ENCODE measurements at regions not wholly inside any gene's neighbourhood (a gene's known extent, or its start where the extent isn't known, plus 50 kb on each side); places are given as distances from the start of the nearest gene placed in this dataset.

GRCh38 chr13:106433066-106433465, 102.4 kb downstream of the EFNB2 start:
- 56 to 58% methylated on average over 2 of the region's 2 CpGs for WGBS, 2 donors
- intact Hi-C loops (cut with DNase I) = no loop called here

DNA sequence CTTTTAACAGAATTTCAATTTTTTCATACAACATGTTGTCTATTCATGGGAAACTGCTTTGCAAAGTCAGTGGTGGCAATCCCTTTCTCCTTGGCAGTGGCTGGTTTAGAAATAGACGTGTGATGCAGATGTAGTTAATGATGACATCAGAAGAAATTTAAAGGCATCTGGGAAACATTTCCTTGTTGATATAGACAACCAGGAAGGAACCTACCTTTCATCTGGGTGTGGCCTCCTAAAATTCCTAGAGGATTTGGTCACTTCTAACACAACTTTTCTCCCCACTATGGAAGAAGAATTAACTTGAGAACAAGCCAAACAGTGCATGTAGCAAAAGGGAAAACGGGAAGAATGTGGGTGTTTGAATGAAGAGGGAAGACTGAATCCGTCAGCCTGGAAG, 102.8 kb downstream of the EFNB2 start:
- ATAC-seq = no peak
- H3K27ac ChIP-seq = no peak overlapping the region
- no peaks in the 10 kb centered on the region for H3K4me1 ChIP-seq
- WGBS, 2 donors = 67 to 72% methylated on average over 3 of the region's 3 CpGs
- no peaks in the 10 kb centered on the region for H3K36me3 ChIP-seq
- TF ChIP-seq, protein P1, sequence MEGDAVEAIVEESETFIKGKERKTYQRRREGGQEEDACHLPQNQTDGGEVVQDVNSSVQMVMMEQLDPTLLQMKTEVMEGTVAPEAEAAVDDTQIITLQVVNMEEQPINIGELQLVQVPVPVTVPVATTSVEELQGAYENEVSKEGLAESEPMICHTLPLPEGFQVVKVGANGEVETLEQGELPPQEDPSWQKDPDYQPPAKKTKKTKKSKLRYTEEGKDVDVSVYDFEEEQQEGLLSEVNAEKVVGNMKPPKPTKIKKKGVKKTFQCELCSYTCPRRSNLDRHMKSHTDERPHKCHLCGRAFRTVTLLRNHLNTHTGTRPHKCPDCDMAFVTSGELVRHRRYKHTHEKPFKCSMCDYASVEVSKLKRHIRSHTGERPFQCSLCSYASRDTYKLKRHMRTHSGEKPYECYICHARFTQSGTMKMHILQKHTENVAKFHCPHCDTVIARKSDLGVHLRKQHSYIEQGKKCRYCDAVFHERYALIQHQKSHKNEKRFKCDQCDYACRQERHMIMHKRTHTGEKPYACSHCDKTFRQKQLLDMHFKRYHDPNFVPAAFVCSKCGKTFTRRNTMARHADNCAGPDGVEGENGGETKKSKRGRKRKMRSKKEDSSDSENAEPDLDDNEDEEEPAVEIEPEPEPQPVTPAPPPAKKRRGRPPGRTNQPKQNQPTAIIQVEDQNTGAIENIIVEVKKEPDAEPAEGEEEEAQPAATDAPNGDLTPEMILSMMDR (IDR thresholded peaks at IDR 0.05) = no peak
- H3K9me3 ChIP-seq = no peaks in the 10 kb centered on the region
- DNase-seq = no peak
- no peak overlapping the region for H3K4me3 ChIP-seq
- intact Hi-C loops (cut with DNase I) = no loop called here
- no peaks in the 10 kb centered on the region for H3K27me3 ChIP-seq

More at GRCh38 chr13:106433066-106433465, 102.4 kb downstream of the EFNB2 start:
- Histone ChIP-seq H3K4me3 (no peak overlapping the region), H3K36me3 (no peaks in the 10 kb centered on the region), H3K4me1 (no peaks in the 10 kb centered on the region), H3K9me3 (no peaks in the 10 kb centered on the region), H3K27me3 (no peaks in the 10 kb centered on the region), H3K27ac (no peak overlapping the region)
- no peak for ATAC-seq
- TF ChIP-seq, protein P1 (IDR thresholded peaks at IDR 0.05) = no peak
- DNase-seq = no peak

DNA sequence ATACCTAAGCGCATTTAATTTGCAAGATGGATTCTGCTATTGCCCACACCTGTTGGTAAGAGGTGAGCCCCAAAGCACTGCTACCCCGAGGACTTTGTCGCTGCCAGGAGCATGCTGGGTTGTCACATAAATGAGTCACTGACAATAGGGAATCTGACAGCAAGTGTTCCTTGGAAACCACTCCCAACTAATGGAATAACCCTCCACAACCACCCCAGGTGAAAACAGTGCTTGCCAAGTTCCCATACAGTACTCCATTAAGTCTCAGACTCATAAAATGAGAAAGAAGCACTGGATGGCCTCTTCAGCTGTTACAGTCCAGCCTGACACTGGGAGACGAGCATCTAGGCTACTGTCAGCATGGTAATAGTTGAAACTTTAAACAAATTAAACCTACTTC, 108.6 kb downstream of the EFNB2 start:
- ATAC-seq = no peak
- intact Hi-C loops (cut with DNase I) = no loop called here
- Histone ChIP-seq H3K4me3 (no peak overlapping the region), H3K4me1 (no peaks in the 10 kb centered on the region), H3K27ac (no peak overlapping the region), H3K27me3 (no peaks in the 10 kb centered on the region), H3K36me3 (no peaks in the 10 kb centered on the region), H3K9me3 (no peaks in the 10 kb centered on the region)
- TF ChIP-seq, protein P1 (IDR thresholded peaks at IDR 0.05) = no peak
- DNase-seq = no peak
- 93 to 97% methylated on average over 4 of the region's 4 CpGs for WGBS, 2 donors

- H3K4me1 ChIP-seq = no peaks in the 10 kb centered on the region
- intact Hi-C loops (cut with DNase I) = no loop called here
- no peak for ATAC-seq
- H3K4me3 ChIP-seq = no peak overlapping the region
- no peak for DNase-seq
- TF ChIP-seq, protein P1 (IDR thresholded peaks at IDR 0.05) = no peak
- H3K27ac ChIP-seq = no peak overlapping the region
- no peaks in the 10 kb centered on the region for H3K36me3 ChIP-seq
- H3K9me3 ChIP-seq = no peaks in the 10 kb centered on the region
- H3K27me3 ChIP-seq = no peaks in the 10 kb centered on the region
- WGBS, 2 donors = 78 to 81% methylated on average over 17 of the region's 17 CpGs
Measured at GRCh38 chr13:106425661-106426060, 109.8 kb downstream of the EFNB2 start.

- Histone ChIP-seq H3K4me1 (no peaks in the 10 kb centered on the region), H3K9me3 (no peaks in the 10 kb centered on the region), H3K4me3 (no peak overlapping the region), H3K36me3 (no peaks in the 10 kb centered on the region), H3K27ac (no peak overlapping the region), H3K27me3 (no peaks in the 10 kb centered on the region)
- WGBS, 2 donors = 39 to 60% methylated on average over 1 of the region's 1 CpG
- ATAC-seq (no peak), DNase-seq (no peak)
- TF ChIP-seq, protein P1 (IDR thresholded peaks at IDR 0.05) = no peak
- intact Hi-C loops (cut with DNase I) = no loop called here
Measured at GRCh38 chr13:106424805-106425204, 110.7 kb downstream of the EFNB2 start.
